ENCODE measurements at regions not wholly inside any gene's neighbourhood (a gene's known extent, or its start where the extent isn't known, plus 50 kb on each side); places are given as distances from the start of the nearest gene placed in this dataset.

- TF ChIP-seq, protein P1, sequence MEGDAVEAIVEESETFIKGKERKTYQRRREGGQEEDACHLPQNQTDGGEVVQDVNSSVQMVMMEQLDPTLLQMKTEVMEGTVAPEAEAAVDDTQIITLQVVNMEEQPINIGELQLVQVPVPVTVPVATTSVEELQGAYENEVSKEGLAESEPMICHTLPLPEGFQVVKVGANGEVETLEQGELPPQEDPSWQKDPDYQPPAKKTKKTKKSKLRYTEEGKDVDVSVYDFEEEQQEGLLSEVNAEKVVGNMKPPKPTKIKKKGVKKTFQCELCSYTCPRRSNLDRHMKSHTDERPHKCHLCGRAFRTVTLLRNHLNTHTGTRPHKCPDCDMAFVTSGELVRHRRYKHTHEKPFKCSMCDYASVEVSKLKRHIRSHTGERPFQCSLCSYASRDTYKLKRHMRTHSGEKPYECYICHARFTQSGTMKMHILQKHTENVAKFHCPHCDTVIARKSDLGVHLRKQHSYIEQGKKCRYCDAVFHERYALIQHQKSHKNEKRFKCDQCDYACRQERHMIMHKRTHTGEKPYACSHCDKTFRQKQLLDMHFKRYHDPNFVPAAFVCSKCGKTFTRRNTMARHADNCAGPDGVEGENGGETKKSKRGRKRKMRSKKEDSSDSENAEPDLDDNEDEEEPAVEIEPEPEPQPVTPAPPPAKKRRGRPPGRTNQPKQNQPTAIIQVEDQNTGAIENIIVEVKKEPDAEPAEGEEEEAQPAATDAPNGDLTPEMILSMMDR (conservative IDR thresholded peaks at IDR 0.05; ENCODE audit: low read length), result no peak
- TF ChIP-seq EZH2phosphoT487 (IDR thresholded peaks at IDR 0.05; ENCODE audit: borderline replicate concordance, low read depth, low read length), result no peak
Observed at GRCh38 chr4:31959972-31960371, 1239.8 kb downstream of the PCDH7 start.
